ENCODE measurements at regions not wholly inside any gene's neighbourhood (a gene's known extent, or its start where the extent isn't known, plus 50 kb on each side); places are given as distances from the start of the nearest gene placed in this dataset.
"Not testable (repeated sequence)": the region's sequence is repeated elsewhere in the genome, so short reads cannot be mapped to it uniquely, and the experiment has no call there.

GRCh38 chr3:14272959-14273560 is 94.4 kb downstream of the LSM3 start:
- DNase-seq (ENCODE audit: low read depth): not testable (repeated sequence)

GRCh38 chr3:14273901-14274611 is 95.4 kb downstream of the LSM3 start:
- DNase-seq (ENCODE audit: low read depth): peak; percentile 60

- DNase-seq (ENCODE audit: low read depth): no peak
These were observed 96.0 kb downstream of the LSM3 start for GRCh38 chr3:14274612-14274936.

GRCh38 chr3:14274999-14275961 is 96.7 kb downstream of the LSM3 start:
- DNase-seq (ENCODE audit: low read depth): no peak

- DNase-seq (ENCODE audit: low read depth): no peak
These were observed 97.6 kb downstream of the LSM3 start for GRCh38 chr3:14275962-14276909.

- no peak for DNase-seq (ENCODE audit: low read depth)
These were observed 98.9 kb downstream of the LSM3 start for GRCh38 chr3:14277557-14277956.

- no peak for DNase-seq (ENCODE audit: low read depth)
These were observed 99.7 kb downstream of the LSM3 start for GRCh38 chr3:14278265-14278798.

GRCh38 chr3:14278799-14279625 is 100.4 kb downstream of the LSM3 start:
- DNase-seq (ENCODE audit: low read depth): no peak

GRCh38 chr3:14279626-14280061 is 101.0 kb downstream of the LSM3 start:
- no peak for DNase-seq (ENCODE audit: low read depth)

GRCh38 chr3:14280326-14280725 is 101.7 kb downstream of the LSM3 start:
- peak; percentile 26 for DNase-seq (ENCODE audit: low read depth)

- DNase-seq (ENCODE audit: low read depth): no peak
These were observed 102.4 kb downstream of the LSM3 start for GRCh38 chr3:14281053-14281452.

GRCh38 chr3:14282001-14282705 is 103.5 kb downstream of the LSM3 start:
- DNase-seq (ENCODE audit: low read depth): no peak

GRCh38 chr3:14282706-14283075 is 104.1 kb downstream of the LSM3 start:
- no peak for DNase-seq (ENCODE audit: low read depth)

- DNase-seq (ENCODE audit: low read depth): no peak
These were observed 104.6 kb downstream of the LSM3 start for GRCh38 chr3:14283092-14283812.

GRCh38 chr3:14283813-14284438 is 105.3 kb downstream of the LSM3 start:
- DNase-seq (ENCODE audit: low read depth): no peak

GRCh38 chr3:14284694-14285547 is 106.3 kb downstream of the LSM3 start:
- DNase-seq (ENCODE audit: low read depth): no peak

GRCh38 chr3:14285548-14285925 is 106.9 kb downstream of the LSM3 start:
- no peak for DNase-seq (ENCODE audit: low read depth)
